Fibroblast of mammary gland (primary cell): ENCODE measurements at regions not wholly inside any gene's neighbourhood (a gene's known extent, or its start where the extent isn't known, plus 50 kb on each side); places are given as distances from the start of the nearest gene placed in this dataset.

Source experiments
- DNase-seq: peaks from one replicate; pipeline ENCODE4 v3.0.0-alpha.2; 2010; ENCODE audit warnings: low read depth
- H3K4me3 ChIP-seq: 2 replicates; pipeline ENCODE4 v1.5.1; 2011; ENCODE audit warnings: low read depth, mild to moderate bottlenecking, low read length, moderate library complexity; ENCODE audit not compliant: control insufficient read depth
- TF ChIP-seq, protein P1 (sequence below): conservative IDR thresholded peaks from 2 replicates; pipeline ENCODE4 v1.5.1; 2011; ENCODE audit warnings: low read depth, low read length, inconsistent platforms; ENCODE audit not compliant: control insufficient read depth, insufficient read depth

DNA sequence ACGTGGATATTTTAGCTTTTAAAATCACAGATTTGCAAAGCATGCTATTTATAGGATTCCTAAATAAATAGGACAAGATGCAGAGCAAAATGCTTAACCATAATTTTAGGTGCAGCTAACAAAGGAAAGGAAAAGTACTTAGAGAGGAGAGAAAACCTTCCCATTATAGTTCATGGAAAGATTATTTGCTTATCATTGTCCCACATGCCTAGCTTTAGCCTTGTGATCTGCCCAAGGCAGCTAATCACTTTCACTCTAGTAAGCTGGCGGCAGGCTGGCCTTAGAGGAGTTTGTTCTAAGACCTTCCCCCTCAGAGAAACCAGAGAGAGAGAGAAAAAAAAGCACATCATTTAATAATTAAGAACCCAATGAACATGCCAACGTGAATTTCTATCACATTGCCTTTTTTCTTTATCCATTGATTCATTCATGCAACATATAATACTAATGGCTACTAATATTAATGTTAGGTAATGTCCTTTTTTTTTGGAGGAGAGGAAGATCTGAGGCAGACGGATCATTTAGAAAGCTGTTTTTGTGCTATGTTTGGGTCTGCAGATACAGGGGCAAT lies 274.6 kb downstream of the ARL4A start:
- TF ChIP-seq, protein P1, sequence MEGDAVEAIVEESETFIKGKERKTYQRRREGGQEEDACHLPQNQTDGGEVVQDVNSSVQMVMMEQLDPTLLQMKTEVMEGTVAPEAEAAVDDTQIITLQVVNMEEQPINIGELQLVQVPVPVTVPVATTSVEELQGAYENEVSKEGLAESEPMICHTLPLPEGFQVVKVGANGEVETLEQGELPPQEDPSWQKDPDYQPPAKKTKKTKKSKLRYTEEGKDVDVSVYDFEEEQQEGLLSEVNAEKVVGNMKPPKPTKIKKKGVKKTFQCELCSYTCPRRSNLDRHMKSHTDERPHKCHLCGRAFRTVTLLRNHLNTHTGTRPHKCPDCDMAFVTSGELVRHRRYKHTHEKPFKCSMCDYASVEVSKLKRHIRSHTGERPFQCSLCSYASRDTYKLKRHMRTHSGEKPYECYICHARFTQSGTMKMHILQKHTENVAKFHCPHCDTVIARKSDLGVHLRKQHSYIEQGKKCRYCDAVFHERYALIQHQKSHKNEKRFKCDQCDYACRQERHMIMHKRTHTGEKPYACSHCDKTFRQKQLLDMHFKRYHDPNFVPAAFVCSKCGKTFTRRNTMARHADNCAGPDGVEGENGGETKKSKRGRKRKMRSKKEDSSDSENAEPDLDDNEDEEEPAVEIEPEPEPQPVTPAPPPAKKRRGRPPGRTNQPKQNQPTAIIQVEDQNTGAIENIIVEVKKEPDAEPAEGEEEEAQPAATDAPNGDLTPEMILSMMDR, result no peak

DNA sequence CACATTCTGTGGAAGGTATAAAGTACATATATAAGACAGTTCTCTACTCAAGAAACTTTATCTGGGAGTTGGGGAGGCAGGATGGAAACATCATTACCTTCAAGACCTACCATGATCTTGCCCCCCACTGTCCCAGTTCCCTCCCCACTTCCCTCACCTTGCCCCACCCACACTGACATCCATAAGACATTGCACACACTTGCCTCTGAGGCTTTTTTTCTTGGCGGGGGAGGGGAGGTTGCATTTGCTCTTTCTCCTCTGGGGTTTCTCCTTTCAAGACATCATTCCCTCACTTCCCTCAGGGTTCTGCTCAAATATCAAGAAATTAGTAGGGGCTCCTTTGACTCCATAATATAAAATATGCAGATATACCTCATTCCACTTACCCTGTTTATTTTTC lies 276.0 kb downstream of the ARL4A start:
- TF ChIP-seq, protein P1, result no peak
- no peak for DNase-seq
- no peak overlapping the region for H3K4me3 ChIP-seq

More for the DNA sequence above, 274.6 kb downstream of the ARL4A start:
- H3K4me3 ChIP-seq, result no peak overlapping the region
- no peak for DNase-seq

DNA sequence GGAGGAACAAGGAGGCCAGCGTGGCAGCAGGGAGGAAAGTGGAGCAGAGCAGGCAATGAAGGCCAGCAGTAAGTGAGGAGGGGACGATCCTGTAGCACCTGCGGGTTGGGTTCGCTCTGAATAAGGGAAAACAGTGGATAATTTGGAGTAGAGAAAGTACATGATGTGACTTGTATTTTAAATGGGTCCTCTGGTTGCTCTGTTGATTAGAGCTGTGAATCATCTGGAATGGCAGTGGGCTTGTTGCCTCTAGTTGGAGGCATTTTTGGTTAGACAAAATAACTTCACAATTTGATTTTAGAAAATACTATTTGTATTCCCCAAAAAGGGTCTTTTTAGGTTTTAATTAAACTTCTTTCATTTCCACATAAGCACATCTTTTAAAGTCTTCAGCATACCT lies 277.4 kb downstream of the ARL4A start:
- no peak overlapping the region for H3K4me3 ChIP-seq
- no peak for DNase-seq
- TF ChIP-seq, protein P1, result no peak

DNA sequence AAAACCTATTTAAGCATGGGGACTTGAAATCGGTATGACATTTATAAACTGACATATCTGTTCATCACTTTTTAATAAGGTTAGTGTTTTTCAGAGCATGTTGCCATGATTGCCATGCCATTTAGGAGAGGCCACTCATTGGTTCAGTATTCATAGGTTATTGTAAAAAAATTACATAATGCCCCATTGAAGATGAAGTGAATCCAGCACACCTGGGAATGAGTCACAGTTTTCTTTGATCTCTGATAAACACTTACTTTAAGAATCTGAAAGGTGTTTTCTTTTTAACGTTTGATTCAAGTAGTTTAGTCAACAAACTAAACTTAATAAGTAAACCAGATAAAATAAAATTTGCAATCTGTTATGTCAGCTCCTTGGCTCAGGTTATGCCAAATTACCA lies 278.3 kb downstream of the ARL4A start:
- TF ChIP-seq, protein P1, result no peak
- DNase-seq, result no peak
- no peak overlapping the region for H3K4me3 ChIP-seq

DNA sequence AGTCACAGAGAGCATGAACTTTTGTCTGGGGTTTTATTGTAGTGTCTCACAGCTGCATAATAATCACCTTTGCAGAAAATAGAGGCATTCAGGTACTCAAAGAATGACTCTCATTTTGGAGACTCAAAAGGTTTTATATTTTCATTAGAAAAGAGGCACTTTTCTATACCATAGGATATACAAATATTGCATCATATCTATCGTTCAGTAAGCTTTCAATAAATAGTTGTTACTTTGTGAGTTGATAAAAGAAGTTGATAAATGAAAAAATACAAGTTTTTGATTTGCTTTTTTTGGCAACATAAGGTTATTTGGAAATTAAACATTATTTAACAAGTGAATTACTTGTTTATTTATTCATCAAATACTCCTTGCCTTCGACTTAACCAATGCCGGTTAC lies 279.9 kb downstream of the ARL4A start:
- no peak overlapping the region for H3K4me3 ChIP-seq
- no peak for DNase-seq
- TF ChIP-seq, protein P1, result no peak

DNA sequence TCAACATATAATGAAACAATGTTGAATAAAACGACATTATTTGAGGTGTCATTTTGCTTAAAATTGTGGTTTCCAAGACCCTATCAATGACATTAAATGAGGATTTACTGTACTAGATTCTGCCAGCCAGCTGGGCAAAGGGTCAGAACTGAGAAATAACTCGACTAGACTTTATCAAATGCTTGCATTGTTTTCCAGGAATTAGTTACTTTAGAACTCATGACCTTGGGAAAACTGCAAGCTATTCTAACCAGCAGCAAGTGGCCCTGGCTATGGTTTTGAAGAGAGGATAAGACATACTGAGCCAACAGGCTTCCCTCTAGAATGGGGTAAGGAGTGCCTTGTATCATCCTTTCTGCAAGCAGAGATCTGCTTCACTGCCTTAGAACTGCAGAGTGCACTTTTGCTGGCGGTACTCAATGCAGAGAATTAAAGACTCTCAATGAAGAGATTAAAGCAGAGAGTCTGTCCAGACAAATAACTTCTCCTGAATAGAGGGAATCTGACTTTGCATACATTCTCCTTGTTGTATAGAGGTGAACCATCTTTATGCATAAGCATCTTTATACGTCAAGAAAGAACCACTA lies 281.5 kb downstream of the ARL4A start:
- DNase-seq, result no peak

More for the DNA sequence above, 281.5 kb downstream of the ARL4A start:
- TF ChIP-seq, protein P1, result no peak
- no peak overlapping the region for H3K4me3 ChIP-seq
